NCI-H748 treated with DMSO at 0.1 percent for 48 hours (cell line): ENCODE measurements at regions not wholly inside any gene's neighbourhood (a gene's known extent, or its start where the extent isn't known, plus 50 kb on each side); places are given as distances from the start of the nearest gene placed in this dataset.

Experiments
- DNase-seq: peaks from one replicate; lab custom pipeline; 2025; lab: John Stamatoyannopoulos, UW

DNA sequence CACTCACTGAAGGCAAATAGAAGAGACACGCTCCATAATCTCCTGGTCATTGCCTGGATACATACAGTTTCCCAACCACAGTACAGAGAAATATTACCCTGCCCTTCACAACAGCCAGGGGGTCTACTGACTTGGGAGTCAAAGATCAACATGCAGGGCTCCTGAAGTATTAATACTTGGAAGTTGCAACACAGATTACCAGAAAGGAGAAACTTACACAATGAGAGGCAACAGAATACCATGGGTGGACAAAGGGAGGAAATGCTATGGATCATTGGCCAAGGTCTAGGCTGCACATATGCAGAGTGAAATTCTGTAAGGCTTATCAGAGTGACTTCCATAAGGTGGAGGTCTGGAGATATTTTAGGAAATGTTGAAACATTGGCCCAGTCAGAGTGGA, 267.9 kb upstream of the FAT3 start:
- DNase-seq, result no peak

DNA sequence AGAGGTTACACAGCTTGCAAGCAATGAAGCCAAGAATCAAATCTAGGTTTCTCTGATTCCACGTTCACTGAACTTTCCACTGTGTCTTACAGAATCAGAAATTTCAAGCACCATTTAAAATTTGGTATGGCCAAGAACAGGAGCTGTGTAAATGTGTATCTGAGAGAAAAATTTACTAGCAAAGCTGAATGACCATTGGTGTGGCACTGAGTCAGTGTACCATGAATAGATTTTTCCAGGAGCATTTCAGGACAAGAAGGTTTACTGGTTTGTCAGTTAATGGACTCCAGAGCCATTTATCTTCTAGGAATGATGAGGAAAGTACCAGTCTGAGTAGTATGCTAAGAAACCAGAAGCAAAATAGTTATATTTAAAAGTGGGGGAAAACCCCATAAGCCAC, 269.4 kb upstream of the FAT3 start:
- DNase-seq, result no peak

DNA sequence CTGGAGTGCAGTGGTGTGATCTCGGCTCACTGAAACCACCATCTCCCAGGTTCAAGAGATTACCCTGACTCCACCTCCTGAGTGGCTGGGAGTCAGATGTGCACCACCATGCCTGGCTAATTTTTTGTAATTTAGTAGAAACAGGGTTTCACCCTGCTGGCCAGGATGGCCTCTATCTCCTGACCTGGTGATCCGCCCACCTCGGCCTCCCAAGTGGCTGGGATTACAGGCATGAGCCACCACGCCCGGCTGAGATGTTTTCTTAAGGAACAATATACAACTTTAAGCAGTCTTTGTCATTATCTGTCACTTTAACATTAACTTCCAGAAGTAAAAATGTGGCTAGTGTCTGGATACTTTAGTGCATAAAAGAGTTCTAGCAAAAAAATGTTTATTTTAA, 272.6 kb upstream of the FAT3 start:
- DNase-seq, result no peak

- DNase-seq, result peak; percentile 89
Measured at GRCh38 chr11:91947215-91947820, 277.3 kb upstream of the FAT3 start.

- no peak for DNase-seq
Measured at GRCh38 chr11:91946397-91946951, 278.1 kb upstream of the FAT3 start.

DNA sequence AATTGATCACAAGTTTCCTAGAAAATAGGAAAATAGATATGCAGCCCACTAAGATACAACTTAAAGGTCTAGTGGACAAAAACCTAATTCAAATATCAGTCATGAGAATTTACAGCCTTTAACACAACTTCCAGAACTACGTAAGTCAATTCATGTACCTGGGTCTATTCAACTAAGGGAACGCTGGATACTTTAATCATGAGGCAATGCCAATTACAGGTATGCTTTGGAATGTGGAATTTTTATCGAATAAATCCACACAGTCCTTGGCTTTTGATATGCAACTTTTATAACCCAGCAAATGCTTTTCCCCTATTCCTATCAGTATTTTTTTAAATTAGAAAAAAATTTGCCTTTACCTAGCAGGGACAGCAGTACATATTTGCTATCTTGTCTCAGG, 289.5 kb upstream of the FAT3 start:
- no peak for DNase-seq

- no peak for DNase-seq
Measured at GRCh38 chr11:91932151-91932821, 292.3 kb upstream of the FAT3 start.

DNA sequence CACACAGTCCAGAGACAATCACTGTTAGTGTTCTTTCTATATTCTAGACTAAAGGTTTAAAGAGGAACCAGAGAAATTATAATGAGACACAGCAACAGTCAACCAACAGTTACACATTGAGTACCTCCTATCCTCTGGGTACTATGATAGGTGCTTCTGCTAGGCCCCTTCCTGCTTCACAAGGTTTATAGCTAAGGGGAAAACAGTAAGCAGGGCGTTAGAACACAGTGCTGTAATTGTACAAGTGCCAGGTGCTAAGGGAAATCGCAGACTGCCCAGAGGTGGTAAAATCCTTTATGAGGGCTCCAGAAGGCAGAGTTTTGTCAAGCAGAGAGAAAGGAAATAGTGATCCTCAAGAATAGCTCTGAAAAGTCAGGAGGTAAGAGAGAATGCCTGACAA, 297.2 kb upstream of the FAT3 start:
- no peak for DNase-seq

DNA sequence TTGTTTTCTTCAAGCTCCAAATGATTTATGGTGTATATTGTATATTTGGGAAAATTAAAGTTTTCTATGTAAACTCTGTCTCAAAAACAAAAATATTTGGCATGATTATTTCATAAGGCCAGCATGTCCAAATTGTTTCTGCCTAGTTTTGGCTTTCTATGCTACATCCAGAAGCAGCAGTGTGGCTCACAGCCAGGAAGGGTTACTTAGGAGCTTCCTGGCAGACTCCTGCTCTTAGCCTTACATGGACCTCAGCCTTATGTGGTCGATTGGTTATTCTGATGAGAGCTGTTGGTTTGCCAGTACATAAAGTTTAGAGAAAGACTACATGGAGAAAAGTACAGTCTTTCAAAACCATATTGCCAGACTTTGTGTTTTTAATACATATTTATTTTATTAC, 297.7 kb upstream of the FAT3 start:
- DNase-seq, result no peak

GRCh38 chr11:91922846-91923245, 301.8 kb upstream of the FAT3 start:
- DNase-seq, result no peak

DNA sequence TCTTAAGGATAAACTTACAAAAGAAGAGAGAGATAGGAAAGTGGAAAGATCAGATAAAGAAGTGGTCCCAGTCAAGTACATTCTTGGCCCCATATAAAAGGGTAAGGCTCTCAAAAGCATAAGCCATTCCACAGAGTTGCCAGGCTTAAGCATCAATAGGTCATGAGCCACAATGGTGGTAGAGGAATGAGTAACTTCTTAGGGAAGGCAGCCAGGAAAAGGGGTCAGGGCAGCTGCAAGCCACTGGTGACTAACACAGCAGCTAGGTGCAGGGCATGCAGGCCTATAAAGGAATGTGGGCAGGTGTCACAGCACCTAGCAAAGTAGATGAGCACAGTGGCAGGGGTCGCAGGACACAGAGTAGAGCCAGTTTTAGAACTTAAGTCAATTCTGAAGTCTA, 302.6 kb upstream of the FAT3 start:
- no peak for DNase-seq

- DNase-seq, result no peak
Measured at GRCh38 chr11:91913407-91913806, 311.2 kb upstream of the FAT3 start.

GRCh38 chr11:91912322-91912721, 312.3 kb upstream of the FAT3 start:
- no peak for DNase-seq

DNA sequence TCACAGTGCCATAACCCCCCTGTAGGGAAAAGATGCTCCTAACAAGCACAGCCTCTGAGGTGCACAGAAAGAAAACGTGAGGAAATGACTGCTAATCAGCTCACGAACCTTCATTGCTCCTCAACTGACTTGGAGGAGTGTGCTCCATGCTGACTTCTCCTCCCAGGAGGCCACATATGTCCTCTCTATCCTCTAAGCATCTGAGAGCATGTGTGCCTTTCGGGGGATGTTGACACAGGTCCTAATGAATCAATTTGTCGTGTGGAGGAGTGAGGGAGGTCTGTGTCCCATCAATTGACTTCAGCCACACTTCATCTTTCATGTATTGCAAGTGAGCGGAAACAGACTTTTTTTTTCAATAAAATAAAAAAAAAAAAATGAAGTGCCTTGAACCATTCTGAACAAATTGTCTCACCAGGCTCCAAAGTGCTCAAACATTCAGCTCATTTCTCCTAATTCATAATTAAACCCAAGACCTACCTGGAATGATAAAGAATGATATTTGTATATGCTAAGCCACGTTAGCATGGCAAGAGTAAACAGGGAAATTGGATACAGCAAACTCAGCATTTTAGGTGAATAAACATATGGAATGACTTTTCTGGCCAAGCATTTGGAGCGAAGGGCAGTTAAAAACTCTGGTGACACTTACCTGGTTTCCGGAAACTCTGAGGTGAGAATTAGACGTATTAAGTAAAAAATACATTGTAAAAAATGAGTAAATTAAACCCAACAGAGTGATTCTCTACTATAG, 317.6 kb upstream of the FAT3 start:
- DNase-seq, result no peak

- DNase-seq, result no peak
Measured at GRCh38 chr11:91904792-91905785, 319.5 kb upstream of the FAT3 start.

GRCh38 chr11:91902312-91902711, 322.3 kb upstream of the FAT3 start:
- DNase-seq, result no peak

- DNase-seq, result no peak
Measured at GRCh38 chr11:91880660-91881059, 344.0 kb upstream of the FAT3 start.

DNA sequence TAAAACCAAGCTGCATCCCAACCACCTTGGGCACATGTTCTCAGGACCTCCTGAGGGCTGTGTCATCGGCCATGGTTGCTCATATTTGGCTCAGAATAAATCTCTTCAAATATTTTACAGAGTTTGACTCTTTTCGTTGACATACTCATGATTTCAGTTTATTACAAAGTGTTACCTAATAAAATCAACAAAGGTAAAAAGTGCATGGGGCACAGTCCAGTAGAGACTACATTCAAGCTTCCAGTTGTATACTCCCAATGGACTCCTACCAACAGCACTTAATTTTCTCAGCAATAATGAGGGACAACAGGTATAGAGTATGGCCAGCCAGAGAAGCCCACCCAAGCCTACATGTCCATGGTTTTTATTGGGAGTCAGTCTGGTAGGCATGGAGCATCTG, 347.9 kb upstream of the FAT3 start:
- no peak for DNase-seq

GRCh38 chr11:91872243-91872642, 352.4 kb upstream of the FAT3 start:
- DNase-seq, result no peak

DNA sequence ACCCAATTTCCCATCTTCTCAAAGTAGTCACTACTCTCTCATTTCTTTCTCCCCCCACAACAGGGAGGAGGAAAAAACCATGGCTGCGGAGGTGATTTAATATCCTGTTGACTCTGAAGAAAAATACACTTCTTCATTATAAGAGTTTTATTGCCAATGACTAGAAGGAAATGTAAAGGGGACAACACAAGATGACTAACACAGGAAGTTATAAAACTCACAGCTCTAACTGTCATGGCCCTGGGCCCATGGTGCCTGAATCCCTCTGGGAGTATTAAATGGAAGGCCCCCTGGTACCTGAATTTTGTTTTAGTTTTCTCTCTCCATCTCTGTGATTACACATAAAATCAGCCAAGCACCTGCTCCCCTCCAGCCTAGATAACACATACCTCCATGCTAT, 352.8 kb upstream of the FAT3 start:
- DNase-seq, result no peak

DNA sequence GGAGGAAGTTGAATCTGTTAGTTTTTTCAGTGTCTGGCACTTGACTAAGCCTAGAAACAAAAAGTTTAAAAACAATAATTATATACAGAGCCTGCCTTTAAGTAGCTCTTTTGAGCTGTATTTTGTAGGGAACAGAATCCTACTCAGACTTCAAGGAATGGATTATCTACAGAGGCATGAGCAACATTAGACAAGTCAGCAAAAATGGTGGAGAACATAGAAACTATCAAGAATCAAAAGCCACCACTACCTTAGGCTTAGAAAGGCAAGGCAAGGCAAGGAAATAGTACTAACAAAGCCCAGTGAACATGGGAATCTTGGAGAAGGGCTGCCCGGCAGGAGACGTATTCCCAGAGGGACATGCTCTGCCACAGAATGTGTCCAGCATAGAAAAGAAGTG, 353.6 kb upstream of the FAT3 start:
- no peak for DNase-seq

GRCh38 chr11:91869686-91870085, 354.9 kb upstream of the FAT3 start:
- no peak for DNase-seq
